ENCODE measurements at regions not wholly inside any gene's neighbourhood (a gene's known extent, or its start where the extent isn't known, plus 50 kb on each side); places are given as distances from the start of the nearest gene placed in this dataset.

DNA sequence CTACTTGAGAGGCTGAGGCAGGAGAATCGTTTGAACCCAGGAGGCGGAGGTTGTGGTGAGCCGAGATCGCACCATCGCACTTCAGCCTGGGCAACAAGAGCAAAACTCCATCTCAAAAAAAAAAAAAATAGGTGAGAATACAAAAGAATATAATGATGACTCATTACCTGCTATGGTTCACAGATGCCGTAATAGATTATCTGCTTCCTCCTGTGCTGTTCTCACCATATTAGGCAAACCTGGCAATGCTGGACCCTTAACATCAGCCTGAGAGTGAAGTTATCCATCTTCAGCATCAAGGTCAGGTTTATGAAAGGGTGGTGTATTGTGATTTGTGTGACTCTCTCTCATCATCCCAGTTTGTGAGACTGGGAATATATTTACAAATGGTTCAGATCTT is 271.3 kb upstream of the CPHXL start:
- no peak for DNase-seq
- no peak overlapping the region for H3K27ac Mint-ChIP-seq
- no peak overlapping the region for H3K4me3 Mint-ChIP-seq
- H3K9me3 Mint-ChIP-seq: peaks cover 3 to 55% (median 7%) of the 10 kb centered on the region in 6 donors
- no peaks in the 10 kb centered on the region for H3K36me3 Mint-ChIP-seq
- H3K4me1 Mint-ChIP-seq: no peaks in the 10 kb centered on the region
- no peaks in the 10 kb centered on the region for H3K27me3 Mint-ChIP-seq (ENCODE audit: low read depth in 3 of 3)

DNA sequence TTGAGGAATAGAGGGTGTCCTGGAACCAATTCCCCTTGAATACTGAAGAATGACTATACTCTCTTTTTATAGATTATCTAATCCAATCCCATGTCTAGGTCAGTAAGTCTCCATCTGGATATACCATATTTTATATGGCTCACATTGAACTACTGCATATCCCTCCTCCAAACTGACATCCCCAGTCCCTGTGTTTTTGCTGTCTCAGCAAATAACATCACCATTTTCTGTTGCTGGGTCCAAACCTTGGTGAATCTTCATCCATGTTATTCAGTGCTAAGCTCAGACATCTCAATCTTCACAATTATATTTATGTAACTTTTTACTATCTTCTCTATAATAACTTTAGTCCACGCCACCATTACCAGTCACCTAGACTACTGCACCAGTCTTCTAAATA is 269.6 kb upstream of the CNTNAP4 start:
- Mint-ChIP-seq H3K9me3 (peaks cover 0 to 26% (median 5%) of the 10 kb centered on the region in 6 donors), H3K27me3 (ENCODE audit: low read depth in 3 of 3) (peaks cover 0 to 1% (median 0%) of the 10 kb centered on the region in 3 donors), H3K4me3 (no peak overlapping the region), H3K36me3 (no peaks in the 10 kb centered on the region), H3K4me1 (no peaks in the 10 kb centered on the region), H3K27ac (no peak overlapping the region)
- DNase-seq: no peak

DNA sequence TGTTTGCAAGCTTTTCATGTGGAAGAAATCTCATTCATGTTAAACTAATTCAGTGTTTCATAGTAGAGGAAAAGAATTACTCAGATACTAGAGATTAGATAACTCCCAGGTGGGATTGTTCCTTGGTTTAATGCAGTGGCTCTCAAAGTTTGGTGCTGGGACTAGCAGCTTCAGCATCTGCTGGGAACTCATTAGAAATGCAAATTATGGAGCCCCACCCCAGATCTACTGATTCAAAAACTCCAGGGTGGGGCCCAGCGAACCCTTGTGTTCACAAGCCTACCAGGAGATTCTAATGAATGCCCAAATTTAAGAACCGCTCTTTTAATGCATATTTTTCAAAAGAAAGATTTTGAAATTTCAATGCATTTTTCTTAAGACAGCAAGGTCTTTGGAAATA is 253.4 kb upstream of the CNTNAP4 start:
- Mint-ChIP-seq H3K36me3 (no peaks in the 10 kb centered on the region), H3K4me3 (no peak overlapping the region), H3K27ac (no peak overlapping the region), H3K4me1 (no peaks in the 10 kb centered on the region), H3K9me3 (peaks cover 0 to 15% (median 9%) of the 10 kb centered on the region in 6 donors), H3K27me3 (ENCODE audit: low read depth in 3 of 3) (no peaks in the 10 kb centered on the region)
- no peak for DNase-seq

DNA sequence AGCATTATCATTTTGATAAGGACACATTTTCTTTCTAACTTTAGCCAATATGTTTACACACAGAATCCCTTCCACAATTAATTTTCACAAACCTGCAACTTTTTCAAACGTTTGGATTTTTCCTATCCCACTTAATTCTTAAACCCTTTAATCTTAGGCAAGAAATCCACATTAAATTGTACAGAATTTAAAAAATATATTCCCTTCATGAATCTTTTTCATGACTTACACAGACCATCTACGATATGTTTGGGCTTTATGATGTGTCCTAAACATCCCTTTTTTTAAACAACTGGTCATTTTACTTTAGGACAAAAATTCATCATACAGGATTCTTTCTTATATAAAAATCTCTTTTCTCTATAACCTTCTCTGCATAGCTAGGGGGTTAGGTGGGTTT is 241.5 kb upstream of the CNTNAP4 start:
- Mint-ChIP-seq H3K27me3 (ENCODE audit: low read depth in 3 of 3) (no peaks in the 10 kb centered on the region), H3K9me3 (peaks cover 3 to 20% (median 8%) of the 10 kb centered on the region in 6 donors), H3K27ac (no peak overlapping the region), H3K4me3 (no peak overlapping the region), H3K4me1 (no peaks in the 10 kb centered on the region), H3K36me3 (no peaks in the 10 kb centered on the region)
- DNase-seq: no peak

DNA sequence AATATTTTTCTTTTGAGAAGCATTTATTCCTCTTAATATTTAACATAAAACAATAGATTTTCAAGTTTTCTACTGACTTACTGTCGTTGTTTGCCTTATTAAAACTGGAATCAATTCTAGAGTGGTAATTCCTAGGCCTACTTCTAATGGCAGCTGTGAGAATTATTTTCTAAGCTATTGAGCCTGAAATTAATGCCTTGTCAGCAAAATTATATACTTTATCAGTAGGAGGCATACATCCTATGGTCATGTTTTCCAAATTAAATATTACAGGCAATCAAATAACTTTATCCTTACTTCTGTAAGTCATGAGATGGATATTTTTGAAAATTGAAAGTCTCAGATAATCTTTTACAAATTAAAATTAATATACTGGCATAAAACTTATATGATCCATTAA is 239.1 kb upstream of the CNTNAP4 start:
- DNase-seq: no peak
- no peaks in the 10 kb centered on the region for H3K4me1 Mint-ChIP-seq
- H3K4me3 Mint-ChIP-seq: no peak overlapping the region
- peaks cover 0 to under 1% (median 0%) of the 10 kb centered on the region in 3 donors for H3K27me3 Mint-ChIP-seq (ENCODE audit: low read depth in 3 of 3)
- peaks cover 5 to 19% (median 8%) of the 10 kb centered on the region in 6 donors for H3K9me3 Mint-ChIP-seq
- H3K36me3 Mint-ChIP-seq: no peaks in the 10 kb centered on the region
- H3K27ac Mint-ChIP-seq: no peak overlapping the region

DNA sequence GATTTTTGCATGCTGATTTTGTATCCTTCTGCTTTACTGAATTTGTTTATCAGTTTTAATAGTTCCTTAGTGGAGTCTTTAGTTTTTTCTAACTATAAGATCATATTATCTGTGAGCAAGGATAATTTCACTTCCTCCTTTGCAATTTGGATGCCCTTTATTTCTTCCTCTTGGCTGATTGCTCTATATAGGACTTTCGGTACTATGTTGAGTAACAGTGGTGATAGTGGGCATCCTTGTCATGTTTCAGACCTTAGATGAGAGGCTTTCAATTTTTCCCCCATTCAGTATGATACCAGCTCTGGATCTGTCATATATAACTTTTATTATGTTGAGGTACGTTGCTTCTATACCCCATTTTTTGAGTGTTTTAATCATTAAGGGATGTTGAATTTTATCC is 224.5 kb upstream of the CNTNAP4 start:
- Mint-ChIP-seq H3K27me3 (ENCODE audit: low read depth in 3 of 3) (peaks cover 0 to 1% (median 0%) of the 10 kb centered on the region in 3 donors), H3K36me3 (peaks cover 0 to 3% (median 0%) of the 10 kb centered on the region in 3 donors), H3K27ac (no peak overlapping the region), H3K9me3 (peaks cover 5 to 50% (median 18%) of the 10 kb centered on the region in 6 donors), H3K4me1 (no peaks in the 10 kb centered on the region), H3K4me3 (no peak overlapping the region)
- DNase-seq: no peak

DNA sequence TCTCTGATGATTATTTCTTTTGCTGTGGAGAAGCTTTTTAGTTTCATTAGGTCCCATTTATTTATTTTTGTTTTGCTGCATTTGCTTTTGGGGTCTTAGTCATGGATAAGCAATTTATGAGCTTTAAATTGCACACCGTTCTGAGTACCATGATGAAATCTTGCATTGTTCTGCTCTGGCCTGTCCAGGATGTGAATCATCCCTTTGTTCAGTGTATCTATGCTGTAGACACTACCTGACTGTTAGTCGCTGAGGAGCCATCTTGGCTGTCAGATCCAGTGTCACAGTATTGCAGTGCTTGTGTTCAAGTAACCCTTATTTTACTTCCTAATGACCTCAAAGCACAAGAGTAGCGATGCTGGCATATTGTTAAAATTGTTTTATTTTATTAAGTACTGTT is 218.0 kb upstream of the CNTNAP4 start:
- H3K4me1 Mint-ChIP-seq: no peaks in the 10 kb centered on the region
- no peak for DNase-seq
- H3K36me3 Mint-ChIP-seq: peaks cover 0 to 3% (median 0%) of the 10 kb centered on the region in 3 donors
- peaks cover 0 to 1% (median 0%) of the 10 kb centered on the region in 3 donors for H3K27me3 Mint-ChIP-seq (ENCODE audit: low read depth in 3 of 3)
- no peak overlapping the region for H3K4me3 Mint-ChIP-seq
- no peak overlapping the region for H3K27ac Mint-ChIP-seq
- peaks cover 3 to 42% (median 15%) of the 10 kb centered on the region in 6 donors for H3K9me3 Mint-ChIP-seq

DNA sequence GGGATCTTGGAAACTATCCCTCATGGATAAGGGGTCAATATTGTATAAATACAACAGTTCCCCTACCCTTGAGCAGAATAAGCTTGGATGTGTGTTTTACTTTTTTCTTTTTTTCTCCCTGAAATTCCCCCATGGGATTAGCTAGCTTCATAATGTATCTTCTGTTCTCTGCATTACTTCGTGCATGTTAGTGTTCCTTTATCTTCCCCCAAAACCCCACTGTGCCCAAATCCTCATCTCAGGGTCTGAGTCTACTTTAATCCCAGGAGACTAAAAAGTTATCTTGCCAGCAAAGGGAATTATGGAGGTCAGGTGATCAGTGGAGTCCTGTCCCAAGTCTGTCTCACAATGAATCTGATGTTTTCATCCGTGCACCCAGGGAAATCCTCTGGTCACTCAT is 217.5 kb upstream of the CNTNAP4 start:
- peaks cover 0 to 1% (median 0%) of the 10 kb centered on the region in 3 donors for H3K27me3 Mint-ChIP-seq (ENCODE audit: low read depth in 3 of 3)
- peaks cover 3 to 36% (median 13%) of the 10 kb centered on the region in 6 donors for H3K9me3 Mint-ChIP-seq
- no peak overlapping the region for H3K27ac Mint-ChIP-seq
- H3K4me1 Mint-ChIP-seq: no peaks in the 10 kb centered on the region
- H3K36me3 Mint-ChIP-seq: peaks cover 0 to 3% (median 0%) of the 10 kb centered on the region in 3 donors
- H3K4me3 Mint-ChIP-seq: no peak overlapping the region
- no peak for DNase-seq

DNA sequence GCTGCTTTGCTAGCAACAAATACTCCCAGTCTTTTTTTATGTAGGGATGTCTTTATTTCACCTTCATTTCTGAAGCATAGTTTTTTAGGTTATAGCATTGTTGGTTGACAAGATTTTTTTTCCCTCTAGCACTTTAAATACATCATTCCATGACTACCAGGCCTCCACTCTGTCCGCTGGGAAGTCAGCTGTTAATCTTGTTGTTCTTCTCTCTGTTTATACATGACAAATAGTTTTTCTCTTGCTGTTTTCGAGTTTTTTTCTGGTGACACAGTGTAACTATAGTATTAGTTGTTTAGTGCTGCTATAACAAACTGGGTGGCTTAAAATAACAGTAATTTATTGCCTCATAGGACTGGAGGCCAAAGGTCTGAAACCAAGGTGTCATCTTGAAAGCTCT is 205.5 kb upstream of the CNTNAP4 start:
- Mint-ChIP-seq H3K27ac (no peak overlapping the region), H3K4me1 (no peaks in the 10 kb centered on the region), H3K4me3 (no peak overlapping the region), H3K36me3 (peaks cover 0 to 4% (median 0%) of the 10 kb centered on the region in 3 donors), H3K9me3 (peaks cover 0 to 50% (median 8%) of the 10 kb centered on the region in 6 donors), H3K27me3 (ENCODE audit: low read depth in 3 of 3) (peaks cover 0 to 3% (median 2%) of the 10 kb centered on the region in 3 donors)
- DNase-seq: no peak

DNA sequence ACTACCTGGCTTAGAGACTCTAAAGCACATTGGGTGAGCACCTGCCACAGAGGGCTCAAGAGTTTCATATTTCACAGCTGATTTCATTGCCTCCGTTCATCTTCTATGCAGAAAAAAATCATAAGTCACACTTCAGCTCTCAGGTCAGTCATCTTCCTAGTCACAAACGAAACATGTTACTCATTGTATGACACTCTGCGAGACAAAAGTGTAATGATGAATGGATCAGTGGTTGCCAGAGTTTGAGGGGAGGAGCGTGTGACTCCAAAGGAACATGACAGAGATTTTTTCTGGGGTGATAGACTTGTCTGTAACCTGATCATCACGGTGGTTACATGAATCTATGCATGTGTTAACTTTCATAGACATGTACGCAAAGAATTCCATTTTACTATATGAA is 195.2 kb upstream of the CNTNAP4 start:
- Mint-ChIP-seq H3K9me3 (peaks cover 1 to 21% (median 4%) of the 10 kb centered on the region in 6 donors), H3K27me3 (ENCODE audit: low read depth in 3 of 3) (no peaks in the 10 kb centered on the region), H3K4me1 (no peaks in the 10 kb centered on the region), H3K36me3 (no peaks in the 10 kb centered on the region), H3K4me3 (no peak overlapping the region), H3K27ac (no peak overlapping the region)
- no peak for DNase-seq

DNA sequence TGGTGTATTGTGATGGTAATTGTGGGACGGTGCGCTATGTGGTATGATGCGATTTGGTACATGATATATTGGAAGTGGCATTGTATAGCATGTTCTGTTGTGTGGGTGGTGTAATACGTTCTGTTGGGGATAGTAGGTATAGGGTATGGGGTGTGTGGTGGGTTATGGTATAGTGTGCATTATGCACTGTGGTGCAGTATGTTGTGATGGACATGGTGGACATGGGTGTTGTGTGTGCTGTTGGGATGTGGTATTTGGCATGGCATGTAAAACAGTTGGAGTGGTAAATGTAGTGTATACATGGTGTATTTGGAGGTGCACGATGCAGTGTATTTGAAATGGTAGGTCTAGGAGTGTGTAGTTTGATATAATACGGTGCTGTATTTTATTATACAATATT is 170.6 kb upstream of the CNTNAP4 start:
- Mint-ChIP-seq H3K4me1 (no peaks in the 10 kb centered on the region), H3K9me3 (peaks cover 14 to 54% (median 18%) of the 10 kb centered on the region in 6 donors), H3K27me3 (ENCODE audit: low read depth in 3 of 3) (peaks cover 0 to 3% (median 0%) of the 10 kb centered on the region in 3 donors), H3K27ac (no peak overlapping the region), H3K36me3 (peaks cover 0 to 6% (median 0%) of the 10 kb centered on the region in 3 donors), H3K4me3 (no peak overlapping the region)
- DNase-seq: no peak

DNA sequence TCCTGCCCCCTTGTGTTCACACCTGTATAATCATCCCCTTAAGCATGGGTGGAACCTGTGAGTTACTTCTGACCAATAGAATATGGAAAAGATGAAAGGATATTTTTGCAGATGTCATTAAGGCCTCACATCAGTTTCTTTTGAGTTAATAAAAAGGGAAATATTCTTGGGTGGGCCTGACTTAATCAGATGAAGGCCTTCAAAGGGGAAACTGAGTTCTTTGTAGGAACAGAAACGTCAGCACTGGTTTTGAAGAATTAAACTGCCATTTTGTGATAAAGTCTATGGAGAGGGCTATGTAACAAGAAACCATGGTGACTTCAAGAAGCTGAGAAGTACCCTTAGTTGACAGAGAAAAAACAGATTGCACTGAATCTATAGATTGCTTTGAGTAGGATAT is 168.7 kb upstream of the CNTNAP4 start:
- no peak overlapping the region for H3K4me3 Mint-ChIP-seq
- H3K36me3 Mint-ChIP-seq: no peaks in the 10 kb centered on the region
- DNase-seq: no peak
- peaks cover 0 to 3% (median 0%) of the 10 kb centered on the region in 3 donors for H3K27me3 Mint-ChIP-seq (ENCODE audit: low read depth in 3 of 3)
- H3K9me3 Mint-ChIP-seq: peaks cover 5 to 45% (median 11%) of the 10 kb centered on the region in 6 donors
- H3K27ac Mint-ChIP-seq: peak overlapping the region in 1 of 6 donors; percentile 29
- H3K4me1 Mint-ChIP-seq: no peaks in the 10 kb centered on the region

DNA sequence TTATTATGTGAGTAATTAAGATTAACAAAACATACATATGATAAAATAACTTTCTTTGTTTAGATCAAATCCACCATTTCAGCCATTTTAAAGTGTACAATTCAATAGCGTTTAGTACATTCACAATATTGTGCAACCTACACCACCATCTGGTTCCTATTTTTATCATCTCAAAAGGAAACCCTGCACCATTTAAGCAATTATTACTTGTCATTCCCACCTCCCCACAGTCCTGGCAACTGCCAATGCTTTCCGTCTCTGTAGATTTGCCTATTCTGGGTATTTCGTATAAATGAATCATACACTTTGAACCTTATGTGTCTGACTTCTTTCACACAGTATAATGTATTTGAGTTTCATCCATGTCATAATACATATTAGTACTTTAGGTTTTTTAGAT is 162.5 kb upstream of the CNTNAP4 start:
- H3K9me3 Mint-ChIP-seq: peaks cover 3 to 55% (median 12%) of the 10 kb centered on the region in 6 donors
- no peak overlapping the region for H3K4me3 Mint-ChIP-seq
- H3K27me3 Mint-ChIP-seq (ENCODE audit: low read depth in 3 of 3): no peaks in the 10 kb centered on the region
- no peaks in the 10 kb centered on the region for H3K4me1 Mint-ChIP-seq
- H3K27ac Mint-ChIP-seq: no peak overlapping the region
- H3K36me3 Mint-ChIP-seq: no peaks in the 10 kb centered on the region
- no peak for DNase-seq

DNA sequence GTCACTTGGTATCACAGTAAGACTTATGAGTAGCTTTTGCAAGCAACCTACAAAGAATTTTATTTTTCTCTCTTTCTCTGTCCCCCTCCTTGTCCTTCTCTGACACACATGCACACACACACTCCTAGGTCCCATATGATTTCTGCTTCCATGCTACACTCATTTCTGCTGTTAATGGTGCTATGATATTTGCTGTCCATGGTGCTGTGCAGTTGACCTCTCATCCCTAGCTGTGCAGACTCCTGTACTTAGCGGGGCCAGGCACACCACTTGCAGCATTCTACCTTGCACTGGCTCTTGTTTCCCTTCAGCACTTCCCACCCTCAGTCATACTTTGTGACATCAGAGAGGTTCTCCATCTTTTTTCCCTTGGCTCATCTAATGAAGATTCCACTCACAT is 158.9 kb upstream of the CNTNAP4 start:
- peaks cover 7 to 39% (median 11%) of the 10 kb centered on the region in 6 donors for H3K9me3 Mint-ChIP-seq
- no peak overlapping the region for H3K4me3 Mint-ChIP-seq
- H3K27ac Mint-ChIP-seq: no peak overlapping the region
- H3K4me1 Mint-ChIP-seq: no peaks in the 10 kb centered on the region
- no peaks in the 10 kb centered on the region for H3K36me3 Mint-ChIP-seq
- H3K27me3 Mint-ChIP-seq (ENCODE audit: low read depth in 3 of 3): no peaks in the 10 kb centered on the region
- no peak for DNase-seq

DNA sequence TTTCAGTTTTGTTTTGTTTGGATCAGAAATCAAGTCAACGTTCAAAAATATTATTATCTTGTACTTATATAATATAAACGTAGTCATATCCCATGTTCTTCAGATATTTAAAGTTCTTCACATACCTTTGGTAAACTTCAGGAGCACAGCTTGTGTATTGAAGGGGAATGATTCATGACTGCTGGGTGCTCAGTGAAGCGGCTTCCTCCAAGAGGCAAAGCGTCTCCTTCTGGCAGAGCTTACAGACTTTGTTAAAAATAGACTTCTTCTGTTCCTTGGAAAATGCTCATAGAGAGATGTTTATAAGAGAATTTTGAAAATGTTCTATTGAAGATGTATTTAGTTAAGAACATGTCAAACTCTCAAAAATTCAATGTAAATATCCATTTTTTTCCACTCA is 155.6 kb upstream of the CNTNAP4 start:
- no peak overlapping the region for H3K27ac Mint-ChIP-seq
- DNase-seq: no peak
- no peaks in the 10 kb centered on the region for H3K4me1 Mint-ChIP-seq
- H3K27me3 Mint-ChIP-seq (ENCODE audit: low read depth in 3 of 3): peaks cover 0 to 2% (median 0%) of the 10 kb centered on the region in 3 donors
- no peak overlapping the region for H3K4me3 Mint-ChIP-seq
- no peaks in the 10 kb centered on the region for H3K36me3 Mint-ChIP-seq
- H3K9me3 Mint-ChIP-seq: peaks cover 7 to 33% (median 10%) of the 10 kb centered on the region in 6 donors

Data from immature natural killer cell (primary cell).